ENCODE measurements at regions not wholly inside any gene's neighbourhood (a gene's known extent, or its start where the extent isn't known, plus 50 kb on each side); places are given as distances from the start of the nearest gene placed in this dataset.

- no peak for DNase-seq (ENCODE audit: low read depth in 1 of 2, low spot score in 1 of 2)
- TF ChIP-seq JUND (IDR thresholded peaks at IDR 0.05; ENCODE audit: low read depth) = no peak
- in situ Hi-C loops (cut with HindIII; ENCODE audit: low pct_unique_long_range_greater_than_20kb, low sequenced_read_pairs) = no loop called here
Measured at GRCh38 chr6:145380186-145380585, 355.1 kb downstream of the EPM2A start.

- DNase-seq (ENCODE audit: low read depth in 1 of 2, low spot score in 1 of 2) = no peak
- TF ChIP-seq JUND (IDR thresholded peaks at IDR 0.05; ENCODE audit: low read depth) = no peak
- in situ Hi-C loops (cut with HindIII; ENCODE audit: low pct_unique_long_range_greater_than_20kb, low sequenced_read_pairs) = no loop called here
Measured at GRCh38 chr6:145381941-145382340, 353.4 kb downstream of the EPM2A start.

DNA sequence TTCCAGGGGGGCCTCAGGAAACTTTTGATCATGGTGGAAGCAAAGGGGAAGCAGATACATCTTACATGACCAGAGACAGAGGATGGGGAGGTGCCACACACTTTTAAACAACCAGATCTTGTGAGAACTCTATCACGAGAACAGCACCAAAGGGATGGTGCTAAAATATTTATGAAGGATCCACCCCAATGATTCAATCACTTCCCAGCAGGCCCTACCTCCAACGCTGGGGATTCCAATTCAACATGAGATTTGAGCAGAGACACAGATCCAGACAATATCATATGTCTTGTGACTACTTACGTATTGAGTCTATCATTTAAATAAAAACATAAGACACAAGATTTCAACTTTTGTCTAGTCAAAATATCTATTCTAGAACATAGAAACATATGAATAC is 351.9 kb downstream of the EPM2A start:
- TF ChIP-seq JUND (IDR thresholded peaks at IDR 0.05; ENCODE audit: low read depth) = no peak
- in situ Hi-C loops (cut with HindIII; ENCODE audit: low pct_unique_long_range_greater_than_20kb, low sequenced_read_pairs) = no loop called here

DNA sequence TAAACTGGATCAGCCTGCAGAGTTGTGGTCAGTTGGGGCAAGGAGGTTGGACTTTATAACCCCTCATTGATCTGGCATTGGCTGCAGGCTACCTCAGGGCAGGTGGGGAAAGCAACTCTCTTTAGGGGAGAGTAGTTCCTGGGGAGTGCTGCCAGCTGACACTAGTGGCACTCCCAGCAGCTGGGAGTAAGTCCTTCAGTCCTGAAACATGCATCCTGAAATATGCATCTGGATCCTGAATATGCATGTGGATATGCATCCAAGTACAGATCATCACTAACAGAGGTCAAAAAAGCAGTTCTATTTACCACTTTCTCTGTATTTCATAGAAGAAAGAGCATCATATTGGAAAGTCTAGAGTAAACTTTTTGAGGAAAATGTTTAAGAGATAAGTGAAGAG is 350.8 kb downstream of the EPM2A start:
- TF ChIP-seq JUND (IDR thresholded peaks at IDR 0.05; ENCODE audit: low read depth) = no peak
- no peak for DNase-seq (ENCODE audit: low read depth in 1 of 2, low spot score in 1 of 2)
- in situ Hi-C loops (cut with HindIII; ENCODE audit: low pct_unique_long_range_greater_than_20kb, low sequenced_read_pairs) = no loop called here

More for the DNA sequence above, 351.9 kb downstream of the EPM2A start:
- no peak for DNase-seq (ENCODE audit: low read depth in 1 of 2, low spot score in 1 of 2)

DNA sequence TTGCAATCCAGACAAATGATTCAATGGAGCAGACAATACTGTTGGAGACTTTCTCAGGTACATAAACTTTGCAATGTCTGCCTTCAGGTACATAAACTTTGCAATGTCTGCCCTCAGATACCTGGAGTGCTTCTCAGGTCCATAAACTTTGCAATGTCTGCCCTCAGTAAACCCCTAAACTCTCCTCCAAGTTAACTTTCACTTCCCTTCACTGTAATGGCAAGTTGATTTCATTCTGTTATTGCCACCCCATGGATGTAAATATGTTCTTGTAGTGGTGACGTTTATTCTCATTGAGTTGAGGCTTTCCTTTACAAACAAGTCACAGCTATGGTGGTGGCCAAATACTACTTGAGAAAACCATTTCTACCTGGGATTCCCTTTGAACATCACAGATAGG is 338.8 kb downstream of the EPM2A start:
- in situ Hi-C loops (cut with HindIII; ENCODE audit: low pct_unique_long_range_greater_than_20kb, low sequenced_read_pairs) = no loop called here
- DNase-seq (ENCODE audit: low read depth in 1 of 2, low spot score in 1 of 2) = no peak
- TF ChIP-seq JUND (IDR thresholded peaks at IDR 0.05; ENCODE audit: low read depth) = no peak

- TF ChIP-seq JUND (IDR thresholded peaks at IDR 0.05; ENCODE audit: low read depth) = no peak
- in situ Hi-C loops (cut with HindIII; ENCODE audit: low pct_unique_long_range_greater_than_20kb, low sequenced_read_pairs) = no loop called here
- DNase-seq (ENCODE audit: low read depth in 1 of 2, low spot score in 1 of 2) = no peak
Measured at GRCh38 chr6:145400508-145400907, 334.8 kb downstream of the EPM2A start.

DNA sequence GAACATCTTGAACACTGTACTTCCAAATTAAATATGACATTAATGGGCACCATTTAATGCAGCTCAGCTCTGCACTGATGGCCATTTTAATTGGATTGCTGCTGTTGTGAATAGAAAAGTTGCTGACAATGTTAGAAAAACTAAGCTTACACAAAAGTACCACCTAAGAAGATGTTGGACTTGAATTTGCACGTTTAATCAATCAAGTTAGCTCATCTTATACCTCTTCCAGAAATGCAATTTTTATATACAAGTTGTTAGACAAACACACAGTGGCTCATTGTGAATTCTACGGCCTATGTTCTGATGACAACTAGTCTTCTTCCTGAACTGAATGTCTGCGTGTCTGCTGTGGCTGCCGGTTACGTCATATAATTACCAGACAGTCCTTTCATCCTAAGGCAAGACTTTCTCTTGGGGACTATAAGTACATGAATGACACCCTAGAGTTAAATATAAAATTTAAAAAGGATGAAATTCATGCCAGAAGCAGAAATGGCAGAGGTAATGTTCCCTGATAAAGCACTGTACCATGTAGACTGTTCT is 330.2 kb downstream of the EPM2A start:
- TF ChIP-seq JUND (IDR thresholded peaks at IDR 0.05; ENCODE audit: low read depth) = no peak
- in situ Hi-C loops (cut with HindIII; ENCODE audit: low pct_unique_long_range_greater_than_20kb, low sequenced_read_pairs) = no loop called here
- DNase-seq (ENCODE audit: low read depth in 1 of 2, low spot score in 1 of 2) = no peak

- peak in 1 of 2 experiments; percentile 9 for DNase-seq (ENCODE audit: low read depth in 1 of 2, low spot score in 1 of 2)
- TF ChIP-seq JUND (IDR thresholded peaks at IDR 0.05; ENCODE audit: low read depth) = no peak
- in situ Hi-C loops (cut with HindIII; ENCODE audit: low pct_unique_long_range_greater_than_20kb, low sequenced_read_pairs) = no loop called here
Measured at GRCh38 chr6:145406783-145407182, 328.5 kb downstream of the EPM2A start.

GRCh38 chr6:145415616-145416015 is 319.7 kb downstream of the EPM2A start:
- DNase-seq (ENCODE audit: low read depth in 1 of 2, low spot score in 1 of 2) = no peak
- in situ Hi-C loops (cut with HindIII; ENCODE audit: low pct_unique_long_range_greater_than_20kb, low sequenced_read_pairs) = no loop called here
- no peak for TF ChIP-seq JUND (IDR thresholded peaks at IDR 0.05; ENCODE audit: low read depth)

DNA sequence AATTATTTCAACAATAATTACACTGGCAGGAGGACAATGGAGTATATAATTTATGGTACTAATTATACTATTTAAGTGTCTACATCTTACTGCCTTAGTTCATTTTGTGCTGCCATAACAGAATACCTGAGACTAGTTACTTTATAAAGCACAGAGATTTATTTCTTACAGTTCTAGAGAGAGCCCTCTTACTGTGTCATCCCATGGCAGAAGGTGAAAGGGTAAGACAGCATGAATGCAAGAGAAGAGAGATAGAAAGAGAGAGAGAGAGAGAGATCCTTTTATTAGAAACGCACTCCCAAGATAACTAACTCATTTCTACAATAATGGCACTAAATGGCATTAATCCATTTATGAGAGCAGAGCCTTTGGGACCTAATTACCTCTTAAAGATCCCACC is 314.7 kb downstream of the EPM2A start:
- no peak for TF ChIP-seq JUND (IDR thresholded peaks at IDR 0.05; ENCODE audit: low read depth)
- no peak for DNase-seq (ENCODE audit: low read depth in 1 of 2, low spot score in 1 of 2)
- in situ Hi-C loops (cut with HindIII; ENCODE audit: low pct_unique_long_range_greater_than_20kb, low sequenced_read_pairs) = no loop called here

DNA sequence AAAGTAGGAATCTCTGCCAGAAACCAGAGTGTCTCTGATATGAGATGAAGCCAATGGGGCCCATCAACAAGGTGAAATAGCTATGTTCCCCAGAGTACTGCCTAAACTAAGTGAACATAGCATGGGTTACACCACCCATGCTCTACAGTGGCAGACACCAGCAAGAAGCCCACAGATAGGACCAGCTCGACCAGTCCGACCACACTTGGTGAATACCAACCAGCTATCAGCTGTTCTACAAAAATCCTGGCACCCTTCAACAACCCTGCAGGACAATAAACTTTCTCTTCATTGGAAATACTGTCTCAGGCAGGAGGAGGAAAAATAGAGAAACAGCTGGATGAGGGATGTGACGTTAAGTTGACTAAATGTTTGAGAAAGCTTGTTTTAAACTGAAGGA is 311.4 kb downstream of the EPM2A start:
- DNase-seq (ENCODE audit: low read depth in 1 of 2, low spot score in 1 of 2) = peak in 1 of 2 experiments; percentile 25
- in situ Hi-C loops (cut with HindIII; ENCODE audit: low pct_unique_long_range_greater_than_20kb, low sequenced_read_pairs) = no loop called here

DNA sequence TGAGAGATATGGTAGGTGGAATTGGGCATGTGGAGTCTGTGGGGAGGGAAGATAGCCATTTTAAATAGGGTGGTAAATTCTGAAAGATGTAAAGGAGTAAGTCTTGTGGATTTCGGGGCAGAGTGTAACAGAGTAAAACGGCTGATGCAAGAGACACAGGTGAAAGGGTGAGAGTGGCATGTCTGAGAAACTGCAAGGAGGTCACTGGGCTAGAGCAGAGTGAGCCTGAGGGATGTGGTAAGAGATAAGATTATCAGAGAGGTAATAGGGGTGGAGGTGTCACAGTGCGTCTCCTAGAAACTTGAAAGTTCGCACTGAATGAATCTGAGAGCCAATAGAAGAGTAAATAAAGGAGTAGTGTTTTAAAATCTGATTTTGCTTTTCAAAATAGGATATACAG is 308.1 kb downstream of the EPM2A start:
- in situ Hi-C loops (cut with HindIII; ENCODE audit: low pct_unique_long_range_greater_than_20kb, low sequenced_read_pairs) = no loop called here
- no peak for DNase-seq (ENCODE audit: low read depth in 1 of 2, low spot score in 1 of 2)
- no peak for TF ChIP-seq JUND (IDR thresholded peaks at IDR 0.05; ENCODE audit: low read depth)

More for the DNA sequence above, 311.4 kb downstream of the EPM2A start:
- TF ChIP-seq JUND (IDR thresholded peaks at IDR 0.05; ENCODE audit: low read depth) = no peak

DNA sequence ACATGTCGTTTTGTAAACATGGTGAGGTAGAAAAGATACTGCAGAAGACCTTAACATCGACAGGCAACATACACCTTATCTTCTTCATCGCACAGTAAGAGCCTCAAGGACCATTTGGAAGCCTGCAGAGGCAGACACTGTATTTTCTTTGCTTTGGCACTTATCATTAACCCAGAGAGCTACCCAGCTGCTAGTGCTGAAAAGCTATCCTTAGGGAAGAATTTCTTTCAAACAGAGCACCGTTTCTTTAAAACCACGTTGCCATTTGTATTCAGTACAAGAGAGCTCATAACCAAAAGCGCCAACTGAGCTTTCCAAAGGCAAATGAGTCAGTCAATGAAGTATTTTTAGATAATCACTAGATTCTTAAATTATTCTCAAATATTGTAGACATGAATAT is 306.6 kb downstream of the EPM2A start:
- in situ Hi-C loops (cut with HindIII; ENCODE audit: low pct_unique_long_range_greater_than_20kb, low sequenced_read_pairs) = no loop called here
- TF ChIP-seq JUND (IDR thresholded peaks at IDR 0.05; ENCODE audit: low read depth) = no peak
- DNase-seq (ENCODE audit: low read depth in 1 of 2, low spot score in 1 of 2) = no peak

DNA sequence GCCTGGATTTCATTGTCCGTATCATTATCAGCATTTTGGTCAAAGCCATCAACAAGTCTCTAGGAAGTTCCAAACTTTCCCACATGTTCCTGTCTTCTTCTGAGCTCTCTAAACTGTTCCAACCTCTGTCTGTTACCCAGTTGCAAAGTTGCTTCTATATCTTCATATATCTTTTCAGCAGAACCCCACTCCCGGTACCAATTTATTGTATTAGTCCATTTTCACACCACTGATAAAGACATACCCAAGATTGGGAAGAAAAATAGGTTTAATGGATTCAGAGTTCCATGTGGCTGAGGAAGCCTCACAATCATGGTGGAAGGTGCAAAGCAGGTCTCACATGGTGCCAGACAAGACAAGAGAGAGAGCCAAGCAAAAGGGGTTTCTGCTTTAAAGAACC is 293.2 kb downstream of the EPM2A start:
- in situ Hi-C loops (cut with HindIII; ENCODE audit: low pct_unique_long_range_greater_than_20kb, low sequenced_read_pairs) = no loop called here
- no peak for TF ChIP-seq JUND (IDR thresholded peaks at IDR 0.05; ENCODE audit: low read depth)
- no peak for DNase-seq (ENCODE audit: low read depth in 1 of 2, low spot score in 1 of 2)

Measured in T47D (cell line).